Uterus (tissue), 3 donors: ENCODE measurements at regions not wholly inside any gene's neighbourhood (a gene's known extent, or its start where the extent isn't known, plus 50 kb on each side); places are given as distances from the start of the nearest gene placed in this dataset.

ENCODE experiments used
- DNase-seq, 2 donors: peaks; one replicate each; pipeline ENCODE4 v3.0.0-alpha.2; 2019 to 2020
- H3K27ac ChIP-seq, 2 donors: fragments of 200-600 bp; sonication (generic); 1 replicate in 1 of 2; 2 replicates in 1 of 2; pipeline ENCODE4 v1.5.1; 2016 to 2018
- H3K27me3 ChIP-seq, 2 donors: fragments of 200-600 bp; sonication (generic); one replicate each; pipeline ENCODE4 v1.5.1; 2018 to 2019; ENCODE audit warnings: control low read depth in 1 of 2
- H3K36me3 ChIP-seq, 2 donors: fragments of 200-600 bp; sonication (generic); one replicate each; pipeline ENCODE4 v1.5.1; 2019; ENCODE audit warnings: control low read depth in 1 of 2
- H3K4me1 ChIP-seq, 2 donors: fragments of 200-600 bp; sonication (generic); one replicate each; pipeline ENCODE4 v1.5.1; 2018 to 2019; ENCODE audit warnings: control low read depth in 1 of 2
- H3K4me3 ChIP-seq, 2 donors: fragments of 200-600 bp; sonication (generic); 1 replicate in 1 of 2; 2 replicates in 1 of 2; pipeline ENCODE4 v1.5.1; 2018 to 2019; ENCODE audit warnings: mild to moderate bottlenecking in 1 of 2
- H3K9me3 ChIP-seq, 2 donors: fragments of 200-600 bp; sonication (generic); one replicate each; pipeline ENCODE4 v1.5.1; 2019; ENCODE audit warnings: control low read depth in 1 of 2
- POLR2A ChIP-seq, 2 donors: fragments of 450-650 bp; IDR thresholded peaks; one replicate each; pipeline ENCODE4 v1.6.1; 2016; ENCODE audit warnings: antibody characterized with exemption in 2 of 2, mild to moderate bottlenecking in 1 of 2, moderate library complexity in 1 of 2
- intact Hi-C: fragments of 100-400 bp; cut with DNase I; formaldehyde crosslinking; loops from one replicate; pipeline ENCODE4 v1.15.1; 2023; ENCODE audit warnings: low total_unique reads
- TF ChIP-seq, protein P1 (sequence below), 4 experiments: fragments of 200-600 bp in 2 of 4; fragments of 450-650 bp in 2 of 4; sonication (generic) in 2 of 4; IDR thresholded peaks; one replicate each; pipeline ENCODE4 v1.5.1; 2016 to 2019; ENCODE audit warnings: antibody characterized with exemption in 4 of 4, mild to moderate bottlenecking in 2 of 4, moderate library complexity in 1 of 4
- donor health status: DM: yes; HTN: yes; CAD: no.

DNA sequence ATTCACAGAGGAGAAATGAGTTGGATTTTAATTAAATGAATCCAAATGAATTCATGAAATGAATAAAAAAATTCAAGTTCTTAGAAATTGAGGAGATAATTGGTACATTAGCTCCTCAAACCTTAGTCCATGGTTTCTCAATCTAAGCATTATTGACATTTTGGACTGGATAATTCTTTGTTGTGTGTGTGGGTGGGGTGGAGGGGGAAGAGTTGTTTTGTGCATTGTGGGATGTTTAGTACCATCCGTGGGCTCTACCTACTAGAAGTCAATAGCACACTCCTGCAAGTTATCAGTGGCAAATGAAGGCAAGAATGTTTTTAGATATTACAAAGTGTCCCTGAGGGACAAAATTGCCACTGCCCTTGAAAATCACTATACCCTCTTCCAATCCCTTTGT is 431.9 kb downstream of the PLPP3 start:
- intact Hi-C loops = no loop called here
- H3K4me1 ChIP-seq = peaks cover 9 to 11% of the 10 kb centered on the region in 2 donors
- H3K36me3 ChIP-seq = no peaks in the 10 kb centered on the region
- H3K27me3 ChIP-seq = no peaks in the 10 kb centered on the region
- no peak for DNase-seq
- H3K4me3 ChIP-seq = no peak overlapping the region
- no peak for TF ChIP-seq POLR2A (IDR thresholded peaks at IDR 0.05)
- TF ChIP-seq, protein P1, sequence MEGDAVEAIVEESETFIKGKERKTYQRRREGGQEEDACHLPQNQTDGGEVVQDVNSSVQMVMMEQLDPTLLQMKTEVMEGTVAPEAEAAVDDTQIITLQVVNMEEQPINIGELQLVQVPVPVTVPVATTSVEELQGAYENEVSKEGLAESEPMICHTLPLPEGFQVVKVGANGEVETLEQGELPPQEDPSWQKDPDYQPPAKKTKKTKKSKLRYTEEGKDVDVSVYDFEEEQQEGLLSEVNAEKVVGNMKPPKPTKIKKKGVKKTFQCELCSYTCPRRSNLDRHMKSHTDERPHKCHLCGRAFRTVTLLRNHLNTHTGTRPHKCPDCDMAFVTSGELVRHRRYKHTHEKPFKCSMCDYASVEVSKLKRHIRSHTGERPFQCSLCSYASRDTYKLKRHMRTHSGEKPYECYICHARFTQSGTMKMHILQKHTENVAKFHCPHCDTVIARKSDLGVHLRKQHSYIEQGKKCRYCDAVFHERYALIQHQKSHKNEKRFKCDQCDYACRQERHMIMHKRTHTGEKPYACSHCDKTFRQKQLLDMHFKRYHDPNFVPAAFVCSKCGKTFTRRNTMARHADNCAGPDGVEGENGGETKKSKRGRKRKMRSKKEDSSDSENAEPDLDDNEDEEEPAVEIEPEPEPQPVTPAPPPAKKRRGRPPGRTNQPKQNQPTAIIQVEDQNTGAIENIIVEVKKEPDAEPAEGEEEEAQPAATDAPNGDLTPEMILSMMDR (IDR thresholded peaks at IDR 0.05) = no peak
- H3K9me3 ChIP-seq = no peaks in the 10 kb centered on the region
- H3K27ac ChIP-seq = peak overlapping the region; percentile 11 to 69

DNA sequence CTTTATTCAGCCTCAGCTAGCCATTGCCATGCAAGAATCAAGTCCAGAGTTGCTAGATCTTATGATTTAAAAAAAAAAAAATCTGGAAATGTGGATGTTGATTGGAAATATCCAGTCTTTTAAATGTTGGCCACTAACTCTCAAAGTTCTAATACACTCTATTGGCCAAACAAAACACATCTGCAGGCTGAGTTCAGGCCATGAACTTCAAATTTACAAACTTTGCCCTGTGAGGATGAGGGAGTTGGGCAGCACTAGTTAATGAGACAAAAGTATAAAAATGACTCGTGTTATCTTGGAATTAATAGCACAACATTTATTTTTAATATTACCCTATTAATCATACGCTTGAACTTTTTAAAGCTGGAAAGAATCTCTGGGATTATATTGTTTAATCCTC is 432.3 kb downstream of the PLPP3 start:
- Histone ChIP-seq H3K36me3 (no peaks in the 10 kb centered on the region), H3K27me3 (no peaks in the 10 kb centered on the region), H3K27ac (peak overlapping the region; percentile 18 to 69), H3K4me1 (peaks cover 9 to 11% of the 10 kb centered on the region in 2 donors), H3K4me3 (no peak overlapping the region), H3K9me3 (no peaks in the 10 kb centered on the region)
- intact Hi-C loops = no loop called here
- TF ChIP-seq, protein P1 (IDR thresholded peaks at IDR 0.05) = no peak
- no peak for TF ChIP-seq POLR2A (IDR thresholded peaks at IDR 0.05)
- DNase-seq = peak in 1 of 2 donors; percentile 41

DNA sequence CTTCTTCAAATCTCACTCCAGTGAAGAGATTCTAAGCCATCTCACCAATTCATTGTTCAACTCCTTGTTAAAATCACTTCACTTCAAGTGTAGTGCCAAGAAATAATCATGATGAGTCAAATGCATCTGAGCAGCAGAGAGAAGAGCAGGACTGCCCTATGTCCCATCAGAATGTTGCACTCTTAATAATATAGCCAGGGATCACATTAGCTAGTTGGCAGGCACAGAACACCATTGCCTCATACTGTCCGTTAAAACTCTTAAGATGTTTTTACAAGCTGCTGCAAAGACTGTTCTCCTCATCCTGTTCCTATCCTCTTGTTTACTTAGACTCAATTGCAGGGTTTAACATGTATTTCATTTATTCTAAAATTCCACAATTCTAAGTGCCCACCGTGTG is 432.9 kb downstream of the PLPP3 start:
- intact Hi-C loops = no loop called here
- peak overlapping the region; percentile 18 to 69 for H3K27ac ChIP-seq
- peaks cover 9 to 11% of the 10 kb centered on the region in 2 donors for H3K4me1 ChIP-seq
- no peaks in the 10 kb centered on the region for H3K9me3 ChIP-seq
- TF ChIP-seq POLR2A (IDR thresholded peaks at IDR 0.05) = no peak
- TF ChIP-seq, protein P1 (IDR thresholded peaks at IDR 0.05) = no peak
- DNase-seq = peak in 1 of 2 donors; percentile 44
- H3K4me3 ChIP-seq = no peak overlapping the region
- H3K27me3 ChIP-seq = no peaks in the 10 kb centered on the region
- H3K36me3 ChIP-seq = no peaks in the 10 kb centered on the region

DNA sequence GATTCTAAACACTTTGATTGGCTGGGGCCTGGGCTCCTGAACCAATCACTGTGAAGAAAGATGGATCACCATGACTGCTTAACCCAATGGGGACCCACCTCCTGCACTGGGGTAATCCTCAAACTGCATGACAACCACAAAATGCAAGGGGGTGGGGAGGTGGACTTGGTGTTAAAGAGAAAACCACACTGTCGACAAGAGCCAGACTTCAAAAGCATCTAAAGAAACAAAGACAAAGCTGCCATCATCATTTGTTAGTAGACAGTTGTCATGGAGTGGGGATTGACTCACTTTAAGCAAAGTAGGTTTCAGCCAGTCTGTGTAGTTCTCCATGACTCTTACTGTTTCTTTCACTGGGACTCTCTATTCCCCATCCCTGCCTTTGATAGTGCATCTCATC is 433.8 kb downstream of the PLPP3 start:
- Histone ChIP-seq H3K36me3 (no peaks in the 10 kb centered on the region), H3K4me1 (peaks cover 9 to 11% of the 10 kb centered on the region in 2 donors), H3K4me3 (no peak overlapping the region), H3K9me3 (no peaks in the 10 kb centered on the region), H3K27me3 (no peaks in the 10 kb centered on the region), H3K27ac (peak overlapping the region; percentile 18 to 52)
- no peak for DNase-seq
- intact Hi-C loops = no loop called here
- TF ChIP-seq, protein P1 (IDR thresholded peaks at IDR 0.05) = no peak

DNA sequence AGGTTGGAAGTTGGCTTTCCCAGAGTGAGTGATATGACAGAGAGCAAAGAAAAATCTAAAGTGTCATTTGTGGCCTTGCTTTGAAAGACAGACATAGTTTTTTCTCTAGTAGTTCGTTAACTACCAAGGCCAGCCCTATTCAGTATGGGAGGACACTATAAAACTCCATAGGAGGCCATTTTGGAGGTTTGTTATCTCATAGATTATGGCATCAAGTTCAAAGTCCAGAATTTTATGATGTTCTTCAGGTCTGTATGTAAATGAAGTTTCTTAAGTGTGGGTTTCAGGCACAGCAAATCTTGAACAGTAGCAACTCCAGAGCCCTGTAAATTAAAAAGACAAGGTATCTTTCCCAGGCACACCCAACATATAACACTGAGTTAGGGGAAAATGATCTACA is 437.1 kb downstream of the PLPP3 start:
- H3K4me3 ChIP-seq = no peak overlapping the region
- no peaks in the 10 kb centered on the region for H3K36me3 ChIP-seq
- H3K27ac ChIP-seq = no peak overlapping the region
- peaks cover 9 to 11% of the 10 kb centered on the region in 2 donors for H3K4me1 ChIP-seq
- no peak for DNase-seq
- no peaks in the 10 kb centered on the region for H3K27me3 ChIP-seq
- intact Hi-C loops = no loop called here
- no peaks in the 10 kb centered on the region for H3K9me3 ChIP-seq
- no peak for TF ChIP-seq POLR2A (IDR thresholded peaks at IDR 0.05)
- TF ChIP-seq, protein P1 (IDR thresholded peaks at IDR 0.05) = no peak
